ENCODE measurements at regions not wholly inside any gene's neighbourhood (a gene's known extent, or its start where the extent isn't known, plus 50 kb on each side); places are given as distances from the start of the nearest gene placed in this dataset.

- no peak for DNase-seq (ENCODE audit: extremely low spot score in 2 of 2)
- no peaks in the 10 kb centered on the region for H3K27me3 ChIP-seq
- H3K4me1 ChIP-seq, result no peaks in the 10 kb centered on the region
- TF ChIP-seq, protein P1, sequence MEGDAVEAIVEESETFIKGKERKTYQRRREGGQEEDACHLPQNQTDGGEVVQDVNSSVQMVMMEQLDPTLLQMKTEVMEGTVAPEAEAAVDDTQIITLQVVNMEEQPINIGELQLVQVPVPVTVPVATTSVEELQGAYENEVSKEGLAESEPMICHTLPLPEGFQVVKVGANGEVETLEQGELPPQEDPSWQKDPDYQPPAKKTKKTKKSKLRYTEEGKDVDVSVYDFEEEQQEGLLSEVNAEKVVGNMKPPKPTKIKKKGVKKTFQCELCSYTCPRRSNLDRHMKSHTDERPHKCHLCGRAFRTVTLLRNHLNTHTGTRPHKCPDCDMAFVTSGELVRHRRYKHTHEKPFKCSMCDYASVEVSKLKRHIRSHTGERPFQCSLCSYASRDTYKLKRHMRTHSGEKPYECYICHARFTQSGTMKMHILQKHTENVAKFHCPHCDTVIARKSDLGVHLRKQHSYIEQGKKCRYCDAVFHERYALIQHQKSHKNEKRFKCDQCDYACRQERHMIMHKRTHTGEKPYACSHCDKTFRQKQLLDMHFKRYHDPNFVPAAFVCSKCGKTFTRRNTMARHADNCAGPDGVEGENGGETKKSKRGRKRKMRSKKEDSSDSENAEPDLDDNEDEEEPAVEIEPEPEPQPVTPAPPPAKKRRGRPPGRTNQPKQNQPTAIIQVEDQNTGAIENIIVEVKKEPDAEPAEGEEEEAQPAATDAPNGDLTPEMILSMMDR (IDR thresholded peaks at IDR 0.05), result no peak
- TF ChIP-seq POLR2A (IDR thresholded peaks at IDR 0.05) (no peak), POLR2AphosphoS5 (IDR thresholded peaks at IDR 0.05; ENCODE audit: insufficient read depth in 1 of 2, low read depth in 1 of 2) (no peak)
- H3K4me3 ChIP-seq, result no peak overlapping the region
- H3K27ac ChIP-seq, result no peak overlapping the region
- H3K36me3 ChIP-seq, result no peaks in the 10 kb centered on the region
- no peaks in the 10 kb centered on the region for H3K9me3 ChIP-seq
- intact Hi-C loops (cut with DNase I), result no loop called here
Measured at GRCh38 chr20:12762725-12763124, 246.0 kb upstream of the SPTLC3 start.

GRCh38 chr20:12763406-12763805, 245.4 kb upstream of the SPTLC3 start:
- no peak for TF ChIP-seq POLR2A (IDR thresholded peaks at IDR 0.05)
- TF ChIP-seq, protein P1 (IDR thresholded peaks at IDR 0.05), result no peak
- no peak for TF ChIP-seq POLR2AphosphoS5 (IDR thresholded peaks at IDR 0.05; ENCODE audit: insufficient read depth in 1 of 2, low read depth in 1 of 2)
- Histone ChIP-seq H3K27me3 (no peaks in the 10 kb centered on the region), H3K9me3 (no peaks in the 10 kb centered on the region), H3K4me3 (no peak overlapping the region), H3K4me1 (no peaks in the 10 kb centered on the region), H3K36me3 (no peaks in the 10 kb centered on the region), H3K27ac (no peak overlapping the region)
- intact Hi-C loops (cut with DNase I), result no loop called here
- DNase-seq (ENCODE audit: extremely low spot score in 2 of 2), result no peak

DNA sequence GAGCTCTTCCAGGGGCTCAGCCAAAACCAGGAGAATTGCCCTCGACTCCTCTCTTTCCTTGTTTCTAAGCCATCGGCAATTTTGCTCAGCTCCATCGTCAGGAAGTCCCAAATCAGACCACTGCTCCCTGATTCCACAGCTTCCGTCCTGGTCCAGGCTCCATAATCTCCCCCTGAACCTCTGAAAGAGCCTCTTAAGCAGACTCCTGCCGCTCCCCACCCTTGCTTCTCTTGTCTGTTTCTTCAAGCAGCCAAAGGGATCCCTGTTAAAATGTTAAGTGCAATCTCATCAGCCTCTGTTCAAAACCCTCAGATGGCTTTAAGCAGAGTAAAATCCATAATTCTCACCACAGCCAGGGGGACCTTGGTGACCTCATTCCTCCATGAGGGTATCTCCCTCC, 244.7 kb upstream of the SPTLC3 start:
- Histone ChIP-seq H3K27me3 (no peaks in the 10 kb centered on the region), H3K27ac (no peak overlapping the region), H3K4me3 (no peak overlapping the region), H3K36me3 (no peaks in the 10 kb centered on the region), H3K4me1 (no peaks in the 10 kb centered on the region), H3K9me3 (no peaks in the 10 kb centered on the region)
- DNase-seq (ENCODE audit: extremely low spot score in 2 of 2), result no peak
- TF ChIP-seq POLR2AphosphoS5 (IDR thresholded peaks at IDR 0.05; ENCODE audit: insufficient read depth in 1 of 2, low read depth in 1 of 2) (no peak), POLR2A (IDR thresholded peaks at IDR 0.05) (no peak)
- TF ChIP-seq, protein P1 (IDR thresholded peaks at IDR 0.05), result no peak
- intact Hi-C loops (cut with DNase I), result no loop called here

DNA sequence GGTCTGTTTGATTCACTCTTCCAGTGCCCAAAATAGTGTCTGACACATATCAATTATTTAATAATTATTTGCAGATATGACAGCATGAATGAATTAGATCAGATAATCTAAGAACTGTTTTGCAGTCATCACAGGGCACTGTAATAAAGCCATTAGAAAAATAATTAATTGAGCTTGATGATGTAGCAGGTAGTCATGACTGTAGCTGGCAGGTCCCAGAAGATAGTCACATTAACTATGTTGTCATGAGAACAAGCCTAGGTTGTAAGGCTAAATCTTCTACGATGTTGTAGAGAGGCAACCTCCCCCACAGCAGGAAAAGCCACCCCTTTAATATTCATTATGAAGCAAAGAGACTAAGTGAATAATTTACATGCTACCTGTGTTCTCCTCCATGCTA, 243.9 kb upstream of the SPTLC3 start:
- Histone ChIP-seq H3K36me3 (no peaks in the 10 kb centered on the region), H3K27me3 (no peaks in the 10 kb centered on the region), H3K4me1 (no peaks in the 10 kb centered on the region), H3K9me3 (no peaks in the 10 kb centered on the region), H3K27ac (no peak overlapping the region), H3K4me3 (no peak overlapping the region)
- TF ChIP-seq POLR2AphosphoS5 (IDR thresholded peaks at IDR 0.05; ENCODE audit: insufficient read depth in 1 of 2, low read depth in 1 of 2) (no peak), POLR2A (IDR thresholded peaks at IDR 0.05) (no peak)
- TF ChIP-seq, protein P1 (IDR thresholded peaks at IDR 0.05), result no peak
- DNase-seq (ENCODE audit: extremely low spot score in 2 of 2), result no peak
- intact Hi-C loops (cut with DNase I), result no loop called here

DNA sequence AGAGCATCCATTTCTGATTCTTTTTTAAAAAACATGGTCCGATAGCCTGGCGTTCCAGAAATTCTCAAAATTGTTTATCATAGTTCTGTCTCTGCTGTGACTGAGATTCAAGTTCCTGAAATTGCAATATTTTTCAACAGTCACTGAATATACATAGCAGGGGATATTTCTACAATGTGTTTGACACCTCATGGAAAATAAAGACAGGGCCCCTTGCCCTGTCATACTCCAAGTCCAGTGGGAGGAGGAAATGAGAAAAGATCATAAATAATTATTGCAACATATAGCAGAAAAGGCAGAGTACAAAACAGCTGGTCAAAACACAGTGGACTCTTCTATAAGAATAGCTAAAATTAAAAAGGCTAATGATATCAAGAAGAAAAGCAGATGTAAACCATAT, 234.8 kb upstream of the SPTLC3 start:
- Histone ChIP-seq H3K27ac (no peak overlapping the region), H3K4me1 (no peaks in the 10 kb centered on the region), H3K9me3 (no peaks in the 10 kb centered on the region), H3K27me3 (no peaks in the 10 kb centered on the region), H3K4me3 (no peak overlapping the region), H3K36me3 (no peaks in the 10 kb centered on the region)
- no peak for DNase-seq (ENCODE audit: extremely low spot score in 2 of 2)
- intact Hi-C loops (cut with DNase I), result no loop called here
- TF ChIP-seq POLR2A (IDR thresholded peaks at IDR 0.05) (no peak), POLR2AphosphoS5 (IDR thresholded peaks at IDR 0.05; ENCODE audit: insufficient read depth in 1 of 2, low read depth in 1 of 2) (no peak)
- TF ChIP-seq, protein P1 (IDR thresholded peaks at IDR 0.05), result no peak

Measured in vagina (tissue), 2 donors.